ENCODE measurements at regions not wholly inside any gene's neighbourhood (a gene's known extent, or its start where the extent isn't known, plus 50 kb on each side); places are given as distances from the start of the nearest gene placed in this dataset.

- Mint-ChIP-seq H3K4me3 (ENCODE audit: low read depth, unreplicated experiment) (no peak overlapping the region), H3K27me3 (ENCODE audit: unreplicated experiment) (no peaks in the 10 kb centered on the region), H3K9me3 (ENCODE audit: low read depth, unreplicated experiment) (peaks cover 6% of the 10 kb centered on the region), H3K4me1 (ENCODE audit: low read depth, unreplicated experiment) (no peaks in the 10 kb centered on the region), H3K36me3 (ENCODE audit: insufficient read depth, unreplicated experiment) (no peaks in the 10 kb centered on the region), H3K27ac (ENCODE audit: unreplicated experiment) (no peak overlapping the region)
- CTCF ChIA-PET = no interaction called here
- intact Hi-C loops (cut with micrococcal nuclease; ENCODE audit: unreplicated experiment) = no loop called here
- no peak for DNase-seq
- BruUV-seq (replicated peaks) = no TSS peak
- no peak for TF ChIP-seq CTCF (IDR thresholded peaks at IDR 0.05; ENCODE audit: unreplicated experiment)
These were observed 1035.8 kb downstream of the ADGRL3 start for GRCh38 chr4:62235911-62236310.

DNA sequence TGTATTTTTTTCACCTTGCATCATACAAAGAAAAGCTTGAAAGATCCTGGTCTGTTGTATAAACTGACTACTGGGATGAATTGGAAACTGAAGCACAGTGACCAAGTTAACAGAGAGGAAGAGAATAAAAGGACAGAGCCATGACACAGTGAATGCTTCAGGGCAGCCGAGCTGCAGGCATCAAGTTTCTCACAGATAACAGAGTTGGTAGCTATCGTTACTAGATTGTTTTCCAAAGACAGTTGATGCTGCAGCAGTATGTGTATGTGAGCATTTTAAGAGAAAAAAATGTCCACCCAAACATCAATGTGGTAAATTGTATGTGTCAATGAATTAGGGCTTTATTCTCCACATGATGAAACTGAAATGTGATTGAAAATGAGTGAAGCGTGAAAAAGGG lies 1032.7 kb downstream of the ADGRL3 start:
- Mint-ChIP-seq H3K27me3 (ENCODE audit: unreplicated experiment) (no peaks in the 10 kb centered on the region), H3K36me3 (ENCODE audit: insufficient read depth, unreplicated experiment) (no peaks in the 10 kb centered on the region), H3K4me1 (ENCODE audit: low read depth, unreplicated experiment) (no peaks in the 10 kb centered on the region), H3K4me3 (ENCODE audit: low read depth, unreplicated experiment) (no peak overlapping the region), H3K27ac (ENCODE audit: unreplicated experiment) (no peak overlapping the region), H3K9me3 (ENCODE audit: low read depth, unreplicated experiment) (peaks cover 8% of the 10 kb centered on the region)
- CTCF ChIA-PET = no interaction called here
- DNase-seq = no peak
- no peak for TF ChIP-seq CTCF (IDR thresholded peaks at IDR 0.05; ENCODE audit: unreplicated experiment)
- intact Hi-C loops (cut with micrococcal nuclease; ENCODE audit: unreplicated experiment) = no loop called here
- BruUV-seq (replicated peaks) = no TSS peak

DNA sequence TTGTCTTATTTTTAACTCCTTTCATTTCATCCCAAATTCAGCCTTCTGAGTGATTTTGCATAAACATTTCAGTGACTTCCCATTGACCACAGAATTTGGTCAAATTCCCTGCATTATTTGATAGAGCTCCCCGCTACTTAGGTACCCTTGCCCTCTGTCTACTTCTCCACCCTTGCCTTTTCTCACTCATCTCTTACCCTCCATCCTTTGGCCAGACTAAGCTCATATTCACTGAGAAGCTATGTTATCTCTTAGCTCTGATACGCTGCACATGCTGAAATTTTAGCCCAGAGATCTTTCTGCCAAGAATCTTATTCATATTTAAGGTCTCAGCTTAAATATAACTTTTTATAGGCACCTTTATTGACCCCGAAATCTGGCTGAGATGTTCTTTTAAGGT lies 1031.9 kb downstream of the ADGRL3 start:
- Mint-ChIP-seq H3K4me1 (ENCODE audit: low read depth, unreplicated experiment) (no peaks in the 10 kb centered on the region), H3K27me3 (ENCODE audit: unreplicated experiment) (no peaks in the 10 kb centered on the region), H3K36me3 (ENCODE audit: insufficient read depth, unreplicated experiment) (no peaks in the 10 kb centered on the region), H3K9me3 (ENCODE audit: low read depth, unreplicated experiment) (peaks cover 8% of the 10 kb centered on the region), H3K4me3 (ENCODE audit: low read depth, unreplicated experiment) (no peak overlapping the region), H3K27ac (ENCODE audit: unreplicated experiment) (no peak overlapping the region)
- no TSS peak for BruUV-seq (replicated peaks)
- DNase-seq = no peak
- intact Hi-C loops (cut with micrococcal nuclease; ENCODE audit: unreplicated experiment) = no loop called here
- TF ChIP-seq CTCF (IDR thresholded peaks at IDR 0.05; ENCODE audit: unreplicated experiment) = no peak
- CTCF ChIA-PET = no interaction called here

DNA sequence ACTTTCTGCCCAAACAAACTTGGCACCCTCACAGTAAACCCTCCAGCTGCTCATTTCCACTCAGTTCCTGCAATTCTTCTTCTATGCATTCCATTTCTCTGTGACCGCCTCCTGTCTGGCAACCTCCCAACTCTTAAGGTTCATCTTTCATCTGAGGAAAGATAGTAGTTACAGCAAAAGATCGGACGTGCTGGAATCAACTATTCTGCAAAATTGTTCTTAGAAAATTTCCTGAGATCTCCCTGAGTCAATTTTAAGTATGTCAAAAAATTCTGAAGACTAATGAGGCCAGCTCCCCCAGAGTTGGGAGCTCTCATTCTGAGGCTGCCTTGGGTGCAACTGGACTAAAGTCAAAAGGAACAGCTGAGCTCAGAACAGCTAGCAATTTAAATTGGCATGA lies 1026.0 kb downstream of the ADGRL3 start:
- no peak overlapping the region for H3K27ac Mint-ChIP-seq (ENCODE audit: unreplicated experiment)
- CTCF ChIA-PET = no interaction called here
- no peak overlapping the region for H3K4me3 Mint-ChIP-seq (ENCODE audit: low read depth, unreplicated experiment)
- no TSS peak for BruUV-seq (replicated peaks)
- no peak for DNase-seq
- no peaks in the 10 kb centered on the region for H3K27me3 Mint-ChIP-seq (ENCODE audit: unreplicated experiment)
- H3K36me3 Mint-ChIP-seq (ENCODE audit: insufficient read depth, unreplicated experiment) = no peaks in the 10 kb centered on the region
- intact Hi-C loops (cut with micrococcal nuclease; ENCODE audit: unreplicated experiment) = no loop called here
- H3K4me1 Mint-ChIP-seq (ENCODE audit: low read depth, unreplicated experiment) = no peaks in the 10 kb centered on the region
- TF ChIP-seq CTCF (IDR thresholded peaks at IDR 0.05; ENCODE audit: unreplicated experiment) = no peak
- H3K9me3 Mint-ChIP-seq (ENCODE audit: low read depth, unreplicated experiment) = peaks cover 2% of the 10 kb centered on the region

DNA sequence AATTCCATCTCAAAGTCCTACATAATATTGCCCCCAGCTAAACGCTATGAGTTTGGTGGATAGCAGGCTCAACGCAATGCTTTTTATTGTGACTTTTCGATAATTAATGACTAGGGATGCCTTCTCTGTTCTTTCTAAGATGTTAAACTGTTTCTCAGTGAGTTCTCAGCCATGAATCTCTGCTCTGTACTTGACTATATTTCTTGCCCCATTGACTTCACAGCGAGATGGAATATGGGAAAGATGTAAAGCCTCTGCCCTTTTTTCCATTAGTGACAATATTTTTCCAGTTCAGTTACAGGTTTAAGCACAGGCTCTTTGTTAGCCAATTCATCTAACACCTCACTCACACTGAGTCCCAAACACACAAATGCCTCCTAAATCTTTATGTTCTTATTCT lies 1022.0 kb downstream of the ADGRL3 start:
- peaks cover 6% of the 10 kb centered on the region for H3K9me3 Mint-ChIP-seq (ENCODE audit: low read depth, unreplicated experiment)
- CTCF ChIA-PET = no interaction called here
- H3K4me3 Mint-ChIP-seq (ENCODE audit: low read depth, unreplicated experiment) = no peak overlapping the region
- no peaks in the 10 kb centered on the region for H3K4me1 Mint-ChIP-seq (ENCODE audit: low read depth, unreplicated experiment)
- no peaks in the 10 kb centered on the region for H3K36me3 Mint-ChIP-seq (ENCODE audit: insufficient read depth, unreplicated experiment)
- H3K27me3 Mint-ChIP-seq (ENCODE audit: unreplicated experiment) = no peaks in the 10 kb centered on the region
- intact Hi-C loops (cut with micrococcal nuclease; ENCODE audit: unreplicated experiment) = no loop called here
- BruUV-seq (replicated peaks) = no TSS peak
- TF ChIP-seq CTCF (IDR thresholded peaks at IDR 0.05; ENCODE audit: unreplicated experiment) = no peak
- DNase-seq = no peak
- H3K27ac Mint-ChIP-seq (ENCODE audit: unreplicated experiment) = no peak overlapping the region
